SK-N-SH (cell line): ENCODE measurements at regions not wholly inside any gene's neighbourhood (a gene's known extent, or its start where the extent isn't known, plus 50 kb on each side); places are given as distances from the start of the nearest gene placed in this dataset.

Source experiments
- CTCF ChIA-PET: fragments of 300-600, 350-600 bp; formaldehyde crosslinking; extraction: SDS; loops from one replicate; lab custom pipeline; 2021; lab: Yijun Ruan, JAX
- POLR2A ChIA-PET: fragments of 350-600 bp; sonication (Branson Sonifier 250); formaldehyde crosslinking; extraction: SDS; loops from one replicate; lab custom pipeline; 2020; ENCODE audit warnings: antibody characterized with exemption, inconsistent platforms; lab: Yijun Ruan, JAX
- DNase-seq: peaks from one replicate; pipeline ENCODE4 v3.0.0; 2012
- H2AFZ ChIP-seq: fragments of 200-600 bp; sonication (generic); 2 replicates; pipeline ENCODE4 v1.8.1; 2016; ENCODE audit warnings: antibody characterized with exemption, mild to moderate bottlenecking, low read depth
- H3F3A ChIP-seq: fragments of 200-600 bp; sonication (generic); replicated peaks from 2 replicates; pipeline ENCODE3; 2016; ENCODE audit warnings: antibody characterized with exemption, mild to moderate bottlenecking; ENCODE audit not compliant: insufficient read depth
- H3K27ac ChIP-seq, 2 experiments: fragments of 200-500 bp in 1 of 2; fragments of 200-600 bp in 1 of 2; sonication (Bioruptor generic) in 1 of 2; sonication (generic), shearing (Covaris generic) in 1 of 2; 2 replicates each; pipeline versions ENCODE4 v1.5.1 to v1.6.1; 2014 to 2016; ENCODE audit warnings: low read depth in 2 of 2, inconsistent platforms in 1 of 2, low read length in 1 of 2, mild to moderate bottlenecking in 1 of 2, mixed read lengths in 1 of 2
- H3K27me3 ChIP-seq: fragments of 200-600 bp; sonication (generic), shearing (Covaris generic); 2 replicates; pipeline ENCODE4 v1.6.1; 2016; ENCODE audit warnings: mixed run types; ENCODE audit not compliant: insufficient read depth
- H3K36me3 ChIP-seq, 2 experiments: fragments of 200-500 bp in 1 of 2; fragments of 200-600 bp in 1 of 2; sonication (Bioruptor generic) in 1 of 2; sonication (generic) in 1 of 2; replicated peaks in 1 of 2; 2 replicates each; pipeline versions ENCODE3 to v1.5.1; 2014 to 2016; ENCODE audit warnings: low read length in 1 of 2, mild to moderate bottlenecking in 1 of 2; ENCODE audit not compliant: insufficient read depth in 2 of 2, control insufficient read depth in 1 of 2
- H3K4me1 ChIP-seq, 2 experiments: fragments of 200-500 bp in 1 of 2; fragments of 200-600 bp in 1 of 2; sonication (Bioruptor generic) in 1 of 2; sonication (generic), shearing (Covaris generic) in 1 of 2; 2 replicates each; pipeline versions ENCODE4 v1.5.1 to v1.6.1; 2014 to 2016; ENCODE audit warnings: low read depth in 1 of 2, low read length in 1 of 2, mixed run types in 1 of 2; ENCODE audit not compliant: insufficient read depth in 2 of 2, control insufficient read depth in 1 of 2
- H3K4me2 ChIP-seq: fragments of 200-600 bp; sonication (generic), shearing (Covaris generic); 2 replicates; pipeline ENCODE4 v1.6.1; 2017; ENCODE audit warnings: mixed run types
- H3K4me3 ChIP-seq, 2 experiments: fragments of 200-500 bp in 1 of 2; fragments of 200-600 bp in 1 of 2; sonication (Bioruptor generic) in 1 of 2; sonication (generic), shearing (Covaris generic) in 1 of 2; 2 replicates each; pipeline versions ENCODE4 v1.5.1 to v1.8.1; 2014 to 2016; ENCODE audit warnings: low read depth in 2 of 2, inconsistent platforms in 1 of 2, low read length in 1 of 2, mild to moderate bottlenecking in 1 of 2, mixed read lengths in 1 of 2, moderate library complexity in 1 of 2
- H3K79me2 ChIP-seq: fragments of 200-600 bp; sonication (generic); 2 replicates; pipeline ENCODE4 v1.8.1; 2017; ENCODE audit warnings: mild to moderate bottlenecking; ENCODE audit not compliant: insufficient read depth
- H3K9ac ChIP-seq: fragments of 200-600 bp; sonication (generic); 2 replicates; pipeline ENCODE4 v1.6.1; 2017; ENCODE audit warnings: mixed run types
- H3K9me2 ChIP-seq: fragments of 200-600 bp; sonication (generic); 2 replicates; pipeline ENCODE4 v1.6.1; 2017; ENCODE audit warnings: mixed run types
- H3K9me3 ChIP-seq: fragments of 200-600 bp; sonication (generic); 2 replicates; pipeline ENCODE4 v1.6.1; 2017; ENCODE audit warnings: mixed run types, mild to moderate bottlenecking, moderate library complexity
- H4K20me1 ChIP-seq: fragments of 200-600 bp; sonication (generic); 2 replicates; pipeline ENCODE4 v1.6.1; 2017; ENCODE audit warnings: mild to moderate bottlenecking, mixed run types; ENCODE audit not compliant: insufficient read depth
- CHD2 ChIP-seq: fragments of 150-350 bp; IDR thresholded peaks from 2 replicates; pipeline ENCODE4 v1.6.1; 2018; ENCODE audit warnings: low read length; ENCODE audit not compliant: partially characterized antibody
- ELF1 ChIP-seq: IDR thresholded peaks from 2 replicates; pipeline ENCODE4 v1.4.0; 2012
- EP300 ChIP-seq, 2 experiments: IDR thresholded peaks; 2 replicates each; pipeline versions ENCODE4 v1.4.0 to v1.6.1; 2012; ENCODE audit warnings: borderline replicate concordance in 1 of 2, low read depth in 1 of 2, low read length in 1 of 2
- FOXJ3 ChIP-seq: sonication (generic); formaldehyde crosslinking; IDR thresholded peaks from 2 replicates; pipeline ENCODE4 v1.5.1; 2020; ENCODE audit warnings: mild to moderate bottlenecking, missing genetic modification reagents
- GATA2 ChIP-seq: sonication (generic); formaldehyde crosslinking; IDR thresholded peaks from 2 replicates; pipeline ENCODE4 v1.5.0; 2020; ENCODE audit warnings: mild to moderate bottlenecking, missing genetic modification reagents
- JUND ChIP-seq: IDR thresholded peaks from 2 replicates; pipeline ENCODE4 v1.4.0; 2012
- MXI1 ChIP-seq: IDR thresholded peaks from 2 replicates; pipeline ENCODE4 v1.6.1; 2012; ENCODE audit warnings: mild to moderate bottlenecking, low read depth, low read length, improper control_type of control experiment
- RCOR1 ChIP-seq: fragments of 150-350 bp; IDR thresholded peaks from 2 replicates; pipeline ENCODE4 v1.6.1; 2017; ENCODE audit warnings: antibody characterized with exemption, low read length
- RXRA ChIP-seq: IDR thresholded peaks from 2 replicates; pipeline ENCODE4 v1.4.0; 2012; ENCODE audit warnings: low read depth, mild to moderate bottlenecking, borderline replicate concordance
- WGBS: methylation state at CpG from one replicate; pipeline ENCODE4 v1.1.6; 2017; ENCODE audit warnings: low lambda C conversion rate; 5-methylcytosine and 5-hydroxymethylcytosine counted together
- TF ChIP-seq, protein P1 (sequence below): IDR thresholded peaks from 2 replicates; pipeline ENCODE4 v1.6.1; 2012; ENCODE audit warnings: mild to moderate bottlenecking, low read depth, low read length, moderate library complexity
- TF ChIP-seq, protein P2 (sequence below): fragments of 200-600 bp; sonication (generic); IDR thresholded peaks from 2 replicates; pipeline ENCODE4 v1.6.1; 2017; ENCODE audit warnings: antibody characterized with exemption, mild to moderate bottlenecking, moderate library complexity
- TF ChIP-seq, protein P3 (sequence below): IDR thresholded peaks from 2 replicates; pipeline ENCODE4 v1.4.0; 2012; ENCODE audit warnings: low read depth, borderline replicate concordance
- TF ChIP-seq, protein P4 (sequence below): fragments of 150-350 bp; IDR thresholded peaks from 2 replicates; pipeline ENCODE4 v1.6.1; 2017; ENCODE audit warnings: antibody characterized with exemption, low read length, low read depth, borderline replicate concordance

DNA sequence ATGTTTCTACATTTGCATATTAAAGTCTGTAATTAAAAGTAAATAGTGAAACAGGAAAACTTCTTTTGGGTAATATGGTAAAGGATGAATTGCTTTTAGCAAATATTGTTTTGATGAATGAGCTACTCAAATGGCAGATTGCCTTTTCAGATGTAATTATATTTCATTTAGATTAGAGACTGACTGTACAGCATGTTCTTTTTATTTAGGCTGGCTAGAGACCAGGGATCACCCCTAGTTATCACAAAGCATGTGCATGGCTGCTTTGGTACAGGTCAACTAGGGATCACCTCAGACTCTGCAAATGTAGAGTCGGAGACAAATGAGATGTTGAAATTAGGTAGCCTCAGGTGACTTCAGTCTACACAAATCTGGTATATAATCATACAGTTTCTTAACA is 214.9 kb upstream of the SEMA6A start:
- Histone ChIP-seq H3K9me3 (no peaks in the 10 kb centered on the region), H3K36me3 (no peaks in the 10 kb centered on the region), H3K79me2 (no peaks in the 10 kb centered on the region), H3K4me3 (no peak overlapping the region), H3K9me2 (no peaks in the 10 kb centered on the region), H4K20me1 (no peaks in the 10 kb centered on the region), H3F3A (no peaks in the 10 kb centered on the region), H2AFZ (no peak overlapping the region), H3K27me3 (no peaks in the 10 kb centered on the region), H3K4me2 (no peak overlapping the region), H3K4me1 (peaks cover 0 to 2% of the 10 kb centered on the region in 2 experiments; a peak in 1 of 4 replicates), H3K27ac (no peak overlapping the region), H3K9ac (no peak overlapping the region)
- 20% methylated on average over 1 of the region's 1 CpG for WGBS
- ChIA-PET CTCF (interaction anchor here (1.3 kb wide), 1 partner anchor 12 kb away, joined by 3 read pairs; no protein-coding TSS in a partner anchor), POLR2A (no interaction called here)
- peak; percentile 27 for TF ChIP-seq CHD2
- TF ChIP-seq, protein P1, sequence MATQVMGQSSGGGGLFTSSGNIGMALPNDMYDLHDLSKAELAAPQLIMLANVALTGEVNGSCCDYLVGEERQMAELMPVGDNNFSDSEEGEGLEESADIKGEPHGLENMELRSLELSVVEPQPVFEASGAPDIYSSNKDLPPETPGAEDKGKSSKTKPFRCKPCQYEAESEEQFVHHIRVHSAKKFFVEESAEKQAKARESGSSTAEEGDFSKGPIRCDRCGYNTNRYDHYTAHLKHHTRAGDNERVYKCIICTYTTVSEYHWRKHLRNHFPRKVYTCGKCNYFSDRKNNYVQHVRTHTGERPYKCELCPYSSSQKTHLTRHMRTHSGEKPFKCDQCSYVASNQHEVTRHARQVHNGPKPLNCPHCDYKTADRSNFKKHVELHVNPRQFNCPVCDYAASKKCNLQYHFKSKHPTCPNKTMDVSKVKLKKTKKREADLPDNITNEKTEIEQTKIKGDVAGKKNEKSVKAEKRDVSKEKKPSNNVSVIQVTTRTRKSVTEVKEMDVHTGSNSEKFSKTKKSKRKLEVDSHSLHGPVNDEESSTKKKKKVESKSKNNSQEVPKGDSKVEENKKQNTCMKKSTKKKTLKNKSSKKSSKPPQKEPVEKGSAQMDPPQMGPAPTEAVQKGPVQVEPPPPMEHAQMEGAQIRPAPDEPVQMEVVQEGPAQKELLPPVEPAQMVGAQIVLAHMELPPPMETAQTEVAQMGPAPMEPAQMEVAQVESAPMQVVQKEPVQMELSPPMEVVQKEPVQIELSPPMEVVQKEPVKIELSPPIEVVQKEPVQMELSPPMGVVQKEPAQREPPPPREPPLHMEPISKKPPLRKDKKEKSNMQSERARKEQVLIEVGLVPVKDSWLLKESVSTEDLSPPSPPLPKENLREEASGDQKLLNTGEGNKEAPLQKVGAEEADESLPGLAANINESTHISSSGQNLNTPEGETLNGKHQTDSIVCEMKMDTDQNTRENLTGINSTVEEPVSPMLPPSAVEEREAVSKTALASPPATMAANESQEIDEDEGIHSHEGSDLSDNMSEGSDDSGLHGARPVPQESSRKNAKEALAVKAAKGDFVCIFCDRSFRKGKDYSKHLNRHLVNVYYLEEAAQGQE: no peak
- peak; percentile 49 for TF ChIP-seq GATA2 (CRISPR knock-in tag)
- peak in 1 of 2 experiments; percentile 29; a peak in 1 of 4 replicates for TF ChIP-seq EP300 (IDR thresholded peaks at IDR 0.05; ENCODE audit: borderline replicate concordance in 1 of 2, low read depth in 1 of 2, low read length in 1 of 2)
- peak; percentile 45 for DNase-seq

DNA sequence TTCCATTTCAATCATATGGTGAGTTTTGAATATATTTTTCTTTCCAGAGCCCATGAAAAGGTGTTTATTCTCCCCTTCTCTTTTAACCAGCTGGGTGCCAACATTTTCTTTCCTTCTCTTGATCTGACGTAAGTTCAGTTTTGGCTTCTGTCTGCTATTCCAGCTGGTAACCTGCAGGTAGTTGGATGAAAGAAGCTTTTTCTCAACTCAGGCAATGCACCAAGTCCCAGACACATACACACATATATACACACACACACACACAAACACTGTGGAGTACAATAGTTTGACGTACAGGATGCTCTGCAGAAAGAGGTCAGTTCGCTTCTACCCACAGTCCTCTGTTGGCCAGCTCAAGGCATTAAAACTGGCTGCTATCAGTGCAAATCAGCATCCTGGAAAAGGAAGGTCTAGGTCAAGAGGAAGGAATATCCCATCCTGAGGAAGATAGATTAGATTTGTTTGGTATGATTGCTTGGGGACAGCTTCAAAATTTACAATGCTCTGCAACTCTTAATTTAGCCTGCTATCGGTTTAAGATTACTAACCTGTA is 214.3 kb upstream of the SEMA6A start:
- Histone ChIP-seq H4K20me1 (no peaks in the 10 kb centered on the region), H3K27ac (no peak overlapping the region), H3K9me3 (no peaks in the 10 kb centered on the region), H3K4me2 (no peak overlapping the region), H3K9me2 (no peaks in the 10 kb centered on the region), H3K36me3 (no peaks in the 10 kb centered on the region), H3K27me3 (no peaks in the 10 kb centered on the region), H3K9ac (no peak overlapping the region), H3K4me3 (no peak overlapping the region), H3K79me2 (no peaks in the 10 kb centered on the region), H2AFZ (no peak overlapping the region), H3F3A (no peaks in the 10 kb centered on the region), H3K4me1 (peaks cover 0 to 2% of the 10 kb centered on the region in 2 experiments; a peak in 1 of 4 replicates)
- CTCF ChIA-PET: no interaction called here
- peak; percentile 17 for DNase-seq
- POLR2A ChIA-PET: no interaction called here
- 32% methylated on average over 4 of the region's 4 CpGs for WGBS
- TF ChIP-seq ELF1 (no peak), RCOR1 (no peak), CHD2 (no peak), RXRA (no peak), JUND (no peak), MXI1 (no peak), GATA2 (CRISPR knock-in tag) (no peak), FOXJ3 (CRISPR knock-in tag) (no peak)
- TF ChIP-seq, protein P2, sequence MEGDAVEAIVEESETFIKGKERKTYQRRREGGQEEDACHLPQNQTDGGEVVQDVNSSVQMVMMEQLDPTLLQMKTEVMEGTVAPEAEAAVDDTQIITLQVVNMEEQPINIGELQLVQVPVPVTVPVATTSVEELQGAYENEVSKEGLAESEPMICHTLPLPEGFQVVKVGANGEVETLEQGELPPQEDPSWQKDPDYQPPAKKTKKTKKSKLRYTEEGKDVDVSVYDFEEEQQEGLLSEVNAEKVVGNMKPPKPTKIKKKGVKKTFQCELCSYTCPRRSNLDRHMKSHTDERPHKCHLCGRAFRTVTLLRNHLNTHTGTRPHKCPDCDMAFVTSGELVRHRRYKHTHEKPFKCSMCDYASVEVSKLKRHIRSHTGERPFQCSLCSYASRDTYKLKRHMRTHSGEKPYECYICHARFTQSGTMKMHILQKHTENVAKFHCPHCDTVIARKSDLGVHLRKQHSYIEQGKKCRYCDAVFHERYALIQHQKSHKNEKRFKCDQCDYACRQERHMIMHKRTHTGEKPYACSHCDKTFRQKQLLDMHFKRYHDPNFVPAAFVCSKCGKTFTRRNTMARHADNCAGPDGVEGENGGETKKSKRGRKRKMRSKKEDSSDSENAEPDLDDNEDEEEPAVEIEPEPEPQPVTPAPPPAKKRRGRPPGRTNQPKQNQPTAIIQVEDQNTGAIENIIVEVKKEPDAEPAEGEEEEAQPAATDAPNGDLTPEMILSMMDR: no peak
- TF ChIP-seq, protein P3, sequence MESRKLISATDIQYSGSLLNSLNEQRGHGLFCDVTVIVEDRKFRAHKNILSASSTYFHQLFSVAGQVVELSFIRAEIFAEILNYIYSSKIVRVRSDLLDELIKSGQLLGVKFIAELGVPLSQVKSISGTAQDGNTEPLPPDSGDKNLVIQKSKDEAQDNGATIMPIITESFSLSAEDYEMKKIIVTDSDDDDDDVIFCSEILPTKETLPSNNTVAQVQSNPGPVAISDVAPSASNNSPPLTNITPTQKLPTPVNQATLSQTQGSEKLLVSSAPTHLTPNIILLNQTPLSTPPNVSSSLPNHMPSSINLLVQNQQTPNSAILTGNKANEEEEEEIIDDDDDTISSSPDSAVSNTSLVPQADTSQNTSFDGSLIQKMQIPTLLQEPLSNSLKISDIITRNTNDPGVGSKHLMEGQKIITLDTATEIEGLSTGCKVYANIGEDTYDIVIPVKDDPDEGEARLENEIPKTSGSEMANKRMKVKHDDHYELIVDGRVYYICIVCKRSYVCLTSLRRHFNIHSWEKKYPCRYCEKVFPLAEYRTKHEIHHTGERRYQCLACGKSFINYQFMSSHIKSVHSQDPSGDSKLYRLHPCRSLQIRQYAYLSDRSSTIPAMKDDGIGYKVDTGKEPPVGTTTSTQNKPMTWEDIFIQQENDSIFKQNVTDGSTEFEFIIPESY: no peak
- TF ChIP-seq, protein P1: no peak
- TF ChIP-seq, protein P4, sequence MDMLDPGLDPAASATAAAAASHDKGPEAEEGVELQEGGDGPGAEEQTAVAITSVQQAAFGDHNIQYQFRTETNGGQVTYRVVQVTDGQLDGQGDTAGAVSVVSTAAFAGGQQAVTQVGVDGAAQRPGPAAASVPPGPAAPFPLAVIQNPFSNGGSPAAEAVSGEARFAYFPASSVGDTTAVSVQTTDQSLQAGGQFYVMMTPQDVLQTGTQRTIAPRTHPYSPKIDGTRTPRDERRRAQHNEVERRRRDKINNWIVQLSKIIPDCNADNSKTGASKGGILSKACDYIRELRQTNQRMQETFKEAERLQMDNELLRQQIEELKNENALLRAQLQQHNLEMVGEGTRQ: no peak
